Right atrium auricular region (tissue), 2 donors: ENCODE measurements at regions not wholly inside any gene's neighbourhood (a gene's known extent, or its start where the extent isn't known, plus 50 kb on each side); places are given as distances from the start of the nearest gene placed in this dataset.

Source experiments
- DNase-seq: peaks from one replicate; pipeline ENCODE4 v3.0.0-alpha.2; 2019; ENCODE audit warnings: low spot score
- H3K27ac ChIP-seq, 2 donors: fragments of 200-600 bp; sonication (generic); 1 replicate in 1 of 2; 2 replicates in 1 of 2; pipeline ENCODE4 v1.5.1; 2016 to 2019
- H3K27me3 ChIP-seq, 2 donors: fragments of 200-600 bp; sonication (generic); one replicate each; pipeline versions ENCODE4 v1.5.1 to v1.6.0; 2017 to 2019
- H3K36me3 ChIP-seq: fragments of 200-600 bp; sonication (generic); one replicate; pipeline ENCODE4 v1.5.1; 2016
- H3K4me1 ChIP-seq, 2 donors: fragments of 200-600 bp; sonication (generic); one replicate each; pipeline versions ENCODE4 v1.5.1 to v1.6.0; 2017 to 2019
- H3K4me3 ChIP-seq, 2 donors: fragments of 200-600 bp; sonication (generic); 1 replicate in 1 of 2; 2 replicates in 1 of 2; pipeline ENCODE4 v1.5.1; 2017 to 2019; ENCODE audit warnings: mild to moderate bottlenecking in 1 of 2, moderate library complexity in 1 of 2
- H3K9me3 ChIP-seq, 2 donors: fragments of 200-600 bp; sonication (generic); one replicate each; pipeline ENCODE4 v1.5.1; 2019
- TF ChIP-seq, protein P1 (sequence below), 2 donors: fragments of 200-600 bp; sonication (generic); IDR thresholded peaks; one replicate each; pipeline ENCODE4 v1.5.1; 2019; ENCODE audit warnings: antibody characterized with exemption in 2 of 2

DNA sequence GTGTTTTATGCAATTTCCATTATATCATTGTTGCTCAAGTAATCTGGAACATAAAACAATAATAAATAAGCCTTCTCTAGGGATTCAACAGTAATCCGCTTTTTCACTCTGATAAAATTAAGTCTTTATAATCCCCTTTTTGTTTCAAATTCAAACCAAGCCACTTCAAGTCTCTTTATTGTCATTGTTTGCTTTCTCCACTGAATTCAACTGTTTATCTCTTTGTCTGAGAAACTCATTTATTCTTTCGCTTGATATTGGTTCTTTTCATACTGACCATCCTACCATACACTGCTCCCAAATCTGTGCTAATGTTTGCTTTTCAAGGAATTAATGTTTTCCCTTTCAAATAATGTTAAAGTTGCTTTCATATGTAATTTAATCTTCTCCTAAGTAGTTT is 550.4 kb upstream of the PCDH15 start:
- H3K9me3 ChIP-seq = no peaks in the 10 kb centered on the region
- H3K4me1 ChIP-seq = no peaks in the 10 kb centered on the region
- H3K4me3 ChIP-seq = no peak overlapping the region
- TF ChIP-seq, protein P1, sequence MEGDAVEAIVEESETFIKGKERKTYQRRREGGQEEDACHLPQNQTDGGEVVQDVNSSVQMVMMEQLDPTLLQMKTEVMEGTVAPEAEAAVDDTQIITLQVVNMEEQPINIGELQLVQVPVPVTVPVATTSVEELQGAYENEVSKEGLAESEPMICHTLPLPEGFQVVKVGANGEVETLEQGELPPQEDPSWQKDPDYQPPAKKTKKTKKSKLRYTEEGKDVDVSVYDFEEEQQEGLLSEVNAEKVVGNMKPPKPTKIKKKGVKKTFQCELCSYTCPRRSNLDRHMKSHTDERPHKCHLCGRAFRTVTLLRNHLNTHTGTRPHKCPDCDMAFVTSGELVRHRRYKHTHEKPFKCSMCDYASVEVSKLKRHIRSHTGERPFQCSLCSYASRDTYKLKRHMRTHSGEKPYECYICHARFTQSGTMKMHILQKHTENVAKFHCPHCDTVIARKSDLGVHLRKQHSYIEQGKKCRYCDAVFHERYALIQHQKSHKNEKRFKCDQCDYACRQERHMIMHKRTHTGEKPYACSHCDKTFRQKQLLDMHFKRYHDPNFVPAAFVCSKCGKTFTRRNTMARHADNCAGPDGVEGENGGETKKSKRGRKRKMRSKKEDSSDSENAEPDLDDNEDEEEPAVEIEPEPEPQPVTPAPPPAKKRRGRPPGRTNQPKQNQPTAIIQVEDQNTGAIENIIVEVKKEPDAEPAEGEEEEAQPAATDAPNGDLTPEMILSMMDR (IDR thresholded peaks at IDR 0.05) = no peak
- H3K27ac ChIP-seq = no peak overlapping the region
- no peak for DNase-seq
- no peaks in the 10 kb centered on the region for H3K27me3 ChIP-seq
- no peaks in the 10 kb centered on the region for H3K36me3 ChIP-seq

DNA sequence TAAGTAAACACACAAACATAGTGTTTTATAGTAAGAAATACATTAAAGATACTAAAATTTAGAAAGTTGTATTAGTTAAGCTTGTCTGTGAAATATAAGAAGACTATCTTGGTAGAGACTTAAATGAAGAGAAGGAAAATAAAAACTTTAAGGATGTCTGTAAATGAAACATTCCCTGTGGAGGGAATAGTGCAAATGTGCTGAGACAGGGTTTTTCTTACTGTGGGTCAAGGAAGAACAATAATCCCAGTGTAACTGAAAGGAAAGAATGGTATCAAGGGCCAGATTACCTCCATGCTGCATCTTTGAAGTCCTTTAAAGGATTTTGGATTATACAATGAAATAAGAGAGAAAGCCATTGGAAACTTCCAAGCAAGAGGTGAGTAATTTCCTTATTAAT is 547.5 kb upstream of the PCDH15 start:
- Histone ChIP-seq H3K4me1 (no peaks in the 10 kb centered on the region), H3K9me3 (no peaks in the 10 kb centered on the region), H3K36me3 (no peaks in the 10 kb centered on the region), H3K27me3 (no peaks in the 10 kb centered on the region), H3K27ac (no peak overlapping the region), H3K4me3 (no peak overlapping the region)
- DNase-seq = no peak
- TF ChIP-seq, protein P1 (IDR thresholded peaks at IDR 0.05) = no peak

DNA sequence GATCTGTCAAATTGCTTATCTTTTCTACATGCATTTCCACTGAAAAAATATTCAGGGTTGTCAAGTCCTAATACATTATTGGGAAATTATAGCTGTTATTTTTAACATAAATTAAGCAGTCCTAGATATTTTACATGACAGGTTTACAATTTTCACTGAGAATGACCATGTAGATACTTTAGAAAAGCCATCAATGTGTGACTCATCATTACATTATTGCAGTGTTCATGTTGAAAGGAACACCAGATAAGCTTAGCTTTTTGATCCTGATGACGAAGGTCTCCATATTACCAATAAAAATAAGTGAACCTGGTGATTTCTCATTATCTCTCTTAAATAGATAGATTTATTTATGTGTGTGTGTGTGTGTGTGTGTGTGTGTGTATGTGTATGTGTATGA is 529.5 kb upstream of the PCDH15 start:
- no peak for DNase-seq
- H3K27ac ChIP-seq = no peak overlapping the region
- no peaks in the 10 kb centered on the region for H3K9me3 ChIP-seq
- TF ChIP-seq, protein P1 (IDR thresholded peaks at IDR 0.05) = no peak
- no peak overlapping the region for H3K4me3 ChIP-seq
- H3K27me3 ChIP-seq = no peaks in the 10 kb centered on the region
- H3K36me3 ChIP-seq = no peaks in the 10 kb centered on the region
- no peaks in the 10 kb centered on the region for H3K4me1 ChIP-seq

DNA sequence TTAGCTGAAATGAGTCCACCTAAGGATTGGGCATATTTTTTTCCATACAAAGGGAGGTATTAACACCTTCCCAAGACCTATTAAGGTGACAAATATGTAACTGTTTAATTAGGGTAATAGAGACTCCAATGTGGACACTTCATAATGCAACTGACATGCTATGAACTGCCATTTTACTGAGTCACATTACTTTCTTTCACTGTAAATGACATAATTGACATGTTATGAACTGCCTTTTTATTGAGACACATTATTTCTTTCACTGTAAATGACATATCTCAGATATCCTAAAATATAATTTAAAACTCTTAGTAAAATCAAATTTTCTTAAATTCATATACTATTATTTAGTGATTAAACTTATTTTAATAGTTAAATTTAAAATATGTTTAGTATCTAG is 528.8 kb upstream of the PCDH15 start:
- Histone ChIP-seq H3K4me3 (no peak overlapping the region), H3K36me3 (no peaks in the 10 kb centered on the region), H3K27me3 (no peaks in the 10 kb centered on the region), H3K4me1 (no peaks in the 10 kb centered on the region), H3K27ac (no peak overlapping the region), H3K9me3 (no peaks in the 10 kb centered on the region)
- DNase-seq = no peak
- TF ChIP-seq, protein P1 (IDR thresholded peaks at IDR 0.05) = no peak

DNA sequence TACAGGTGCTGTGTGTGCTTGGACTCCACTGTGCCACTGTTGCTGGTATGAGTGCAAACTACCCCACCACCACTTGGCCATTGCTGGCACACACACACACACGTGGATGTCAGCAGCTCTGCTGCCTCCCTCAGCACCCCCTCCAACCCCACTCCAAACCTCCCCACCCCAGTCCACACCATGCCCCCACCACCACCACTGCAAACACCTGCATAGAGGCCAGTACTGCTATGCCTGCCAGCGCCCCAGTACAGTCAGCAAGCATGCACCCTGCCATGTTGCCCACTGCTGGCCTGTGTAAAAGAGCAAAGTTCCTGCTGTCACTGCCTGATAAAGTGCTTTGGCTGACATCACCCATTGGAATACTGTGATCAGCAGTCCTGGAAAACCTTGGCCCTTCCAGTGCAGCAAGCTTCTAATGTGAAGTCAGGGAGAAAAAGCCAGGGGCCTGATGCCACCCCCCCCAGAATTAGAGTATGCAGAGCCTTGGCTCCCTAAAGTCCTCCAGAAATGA is 519.2 kb upstream of the PCDH15 start:
- H3K4me3 ChIP-seq = no peak overlapping the region
- no peaks in the 10 kb centered on the region for H3K27me3 ChIP-seq
- TF ChIP-seq, protein P1 (IDR thresholded peaks at IDR 0.05) = no peak
- no peaks in the 10 kb centered on the region for H3K4me1 ChIP-seq
- no peak for DNase-seq
- no peaks in the 10 kb centered on the region for H3K36me3 ChIP-seq
- peaks cover 0 to 16% of the 10 kb centered on the region in 2 donors for H3K9me3 ChIP-seq
- no peak overlapping the region for H3K27ac ChIP-seq
